ENCODE measurements at regions not wholly inside any gene's neighbourhood (a gene's known extent, or its start where the extent isn't known, plus 50 kb on each side); places are given as distances from the start of the nearest gene placed in this dataset.

DNA sequence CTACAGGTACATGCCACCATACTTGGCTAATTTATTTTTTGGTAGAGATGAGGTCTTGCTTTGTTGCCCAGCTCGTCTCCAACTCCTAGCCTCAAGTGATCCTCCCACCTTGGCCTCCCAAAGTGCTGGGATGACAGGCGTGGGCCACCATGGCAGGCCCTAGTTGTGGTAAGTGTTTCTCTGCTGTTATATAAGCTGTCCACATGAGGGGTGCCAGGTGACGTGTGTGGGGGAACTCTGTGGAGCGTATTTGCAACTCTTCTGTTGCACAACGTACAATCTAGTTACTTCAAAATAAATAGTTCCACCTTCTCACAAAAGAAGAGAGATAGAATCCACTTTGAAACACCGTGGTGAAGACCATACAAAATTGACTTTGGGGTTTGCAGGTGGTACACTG, 125.1 kb downstream of the NCOR2 start:
- DNase-seq: no peak
- TF ChIP-seq POLR2A (IDR thresholded peaks at IDR 0.05) (no peak), POLR2AphosphoS5 (IDR thresholded peaks at IDR 0.05) (no peak)
- TF ChIP-seq, protein P1, sequence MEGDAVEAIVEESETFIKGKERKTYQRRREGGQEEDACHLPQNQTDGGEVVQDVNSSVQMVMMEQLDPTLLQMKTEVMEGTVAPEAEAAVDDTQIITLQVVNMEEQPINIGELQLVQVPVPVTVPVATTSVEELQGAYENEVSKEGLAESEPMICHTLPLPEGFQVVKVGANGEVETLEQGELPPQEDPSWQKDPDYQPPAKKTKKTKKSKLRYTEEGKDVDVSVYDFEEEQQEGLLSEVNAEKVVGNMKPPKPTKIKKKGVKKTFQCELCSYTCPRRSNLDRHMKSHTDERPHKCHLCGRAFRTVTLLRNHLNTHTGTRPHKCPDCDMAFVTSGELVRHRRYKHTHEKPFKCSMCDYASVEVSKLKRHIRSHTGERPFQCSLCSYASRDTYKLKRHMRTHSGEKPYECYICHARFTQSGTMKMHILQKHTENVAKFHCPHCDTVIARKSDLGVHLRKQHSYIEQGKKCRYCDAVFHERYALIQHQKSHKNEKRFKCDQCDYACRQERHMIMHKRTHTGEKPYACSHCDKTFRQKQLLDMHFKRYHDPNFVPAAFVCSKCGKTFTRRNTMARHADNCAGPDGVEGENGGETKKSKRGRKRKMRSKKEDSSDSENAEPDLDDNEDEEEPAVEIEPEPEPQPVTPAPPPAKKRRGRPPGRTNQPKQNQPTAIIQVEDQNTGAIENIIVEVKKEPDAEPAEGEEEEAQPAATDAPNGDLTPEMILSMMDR (IDR thresholded peaks at IDR 0.05 in 8 of 11, conservative IDR thresholded peaks at IDR 0.05 in 3 of 11): no peak
- Histone ChIP-seq H3K9me3 (no peaks in the 10 kb centered on the region), H3K4me1 (peaks cover 0 to 58% (median 21%) of the 10 kb centered on the region in 6 donors), H3K4me3 (no peak overlapping the region), H3K36me3 (peaks cover 0 to 84% (median 31%) of the 10 kb centered on the region in 6 donors), H3K27me3 (replicated peaks in 1 of 7) (no peaks in the 10 kb centered on the region), H3K27ac (peak overlapping the region in 1 of 8 donors; percentile 59)
- intact Hi-C loops (cut with DNase I; ENCODE audit: low total_unique reads): no loop called here
- 68 to 85% (median 82%) methylated on average over 6 of the region's 6 CpGs for WGBS, 5 donors

DNA sequence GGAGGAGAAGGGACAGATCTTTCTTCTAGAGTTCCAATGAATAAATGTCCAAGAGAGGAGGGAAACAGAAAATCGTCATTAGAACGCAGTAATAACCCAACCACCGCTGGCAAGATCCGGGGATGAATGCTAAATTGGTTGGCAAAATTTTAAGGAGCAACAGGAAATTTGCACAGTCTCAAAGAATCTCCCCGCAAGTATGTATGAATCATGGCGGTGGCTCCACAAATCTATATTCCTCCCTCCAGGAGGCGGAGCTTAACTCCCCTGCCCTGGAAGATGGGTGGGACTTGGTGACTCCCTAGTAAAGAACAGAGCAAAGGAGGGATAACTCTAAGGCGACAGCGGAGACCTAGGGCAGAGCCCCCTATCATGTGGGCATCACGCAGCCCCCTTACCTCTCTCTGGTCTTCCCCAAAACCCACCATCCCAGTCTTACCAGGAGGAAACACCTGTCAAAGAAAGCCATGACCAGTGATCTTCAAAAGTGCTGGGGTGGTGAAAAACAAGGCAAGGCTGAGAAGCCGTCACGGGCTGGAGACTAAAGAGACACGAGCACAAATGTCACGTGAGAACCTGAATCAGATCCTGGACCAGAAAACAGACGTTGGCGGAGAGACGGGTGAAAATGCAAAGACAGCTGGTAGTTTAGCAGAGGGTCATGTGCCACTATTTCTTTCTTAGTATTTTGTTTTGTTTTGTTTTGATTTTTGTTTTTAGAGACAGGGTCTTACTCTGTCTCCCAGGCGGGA, 125.8 kb downstream of the NCOR2 start:
- no peak overlapping the region for H3K4me3 ChIP-seq

DNA sequence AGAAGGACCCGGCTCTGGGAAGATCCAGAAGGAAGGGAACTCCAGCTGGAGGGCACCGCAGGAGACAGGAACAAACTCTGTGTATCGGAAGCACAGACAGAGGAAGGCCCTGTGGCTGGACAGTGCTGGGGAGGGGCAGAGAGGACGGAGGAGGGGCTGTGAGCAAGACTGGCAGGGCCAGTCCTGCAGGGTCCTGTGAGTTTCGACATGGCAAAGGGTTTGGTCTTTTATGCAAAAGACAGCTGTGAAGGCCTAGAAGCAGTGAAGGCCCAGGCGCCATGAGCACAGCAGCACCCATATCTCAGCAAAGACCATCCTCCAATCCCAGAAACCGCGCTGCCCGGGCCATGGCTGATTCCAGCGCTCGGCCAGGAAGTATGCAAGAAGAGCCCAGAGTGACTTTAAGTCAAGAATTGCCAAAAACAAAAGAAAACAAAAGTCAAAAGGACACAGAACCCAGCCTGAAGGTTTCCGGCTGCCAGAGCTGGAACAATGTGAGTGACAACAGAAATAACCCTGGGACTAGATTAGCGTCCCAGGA, 126.5 kb downstream of the NCOR2 start:
- WGBS, 5 donors: 73 to 81% (median 78%) methylated on average over 13 of the region's 13 CpGs
- Histone ChIP-seq H3K27me3 (replicated peaks in 1 of 7) (no peaks in the 10 kb centered on the region), H3K9me3 (no peaks in the 10 kb centered on the region), H3K27ac (peak overlapping the region in 4 of 8 donors; percentile 32 to 59 (median 36)), H3K4me3 (no peak overlapping the region), H3K36me3 (peaks cover 0 to 84% (median 34%) of the 10 kb centered on the region in 6 donors), H3K4me1 (peaks cover 0 to 55% (median 21%) of the 10 kb centered on the region in 6 donors)
- no peak for DNase-seq
- TF ChIP-seq POLR2AphosphoS5 (IDR thresholded peaks at IDR 0.05): peak in 1 of 3 donors; percentile 15
- TF ChIP-seq POLR2A (IDR thresholded peaks at IDR 0.05): no peak
- intact Hi-C loops (cut with DNase I; ENCODE audit: low total_unique reads): no loop called here

More for the DNA sequence above, 125.8 kb downstream of the NCOR2 start:
- H3K36me3 ChIP-seq: peaks cover 0 to 84% (median 33%) of the 10 kb centered on the region in 6 donors
- peaks cover 0 to 58% (median 21%) of the 10 kb centered on the region in 6 donors for H3K4me1 ChIP-seq
- peak overlapping the region in 4 of 8 donors; percentile 32 to 59 (median 36) for H3K27ac ChIP-seq
- DNase-seq: no peak
- TF ChIP-seq, protein P1 (IDR thresholded peaks at IDR 0.05 in 8 of 11, conservative IDR thresholded peaks at IDR 0.05 in 3 of 11): no peak
- TF ChIP-seq POLR2A (IDR thresholded peaks at IDR 0.05): no peak
- no peak for TF ChIP-seq POLR2AphosphoS5 (IDR thresholded peaks at IDR 0.05)
- intact Hi-C loops (cut with DNase I; ENCODE audit: low total_unique reads): no loop called here
- 85 to 90% (median 86%) methylated on average over 18 of the region's 18 CpGs for WGBS, 5 donors
- no peaks in the 10 kb centered on the region for H3K9me3 ChIP-seq
- no peaks in the 10 kb centered on the region for H3K27me3 ChIP-seq (replicated peaks in 1 of 7)

DNA sequence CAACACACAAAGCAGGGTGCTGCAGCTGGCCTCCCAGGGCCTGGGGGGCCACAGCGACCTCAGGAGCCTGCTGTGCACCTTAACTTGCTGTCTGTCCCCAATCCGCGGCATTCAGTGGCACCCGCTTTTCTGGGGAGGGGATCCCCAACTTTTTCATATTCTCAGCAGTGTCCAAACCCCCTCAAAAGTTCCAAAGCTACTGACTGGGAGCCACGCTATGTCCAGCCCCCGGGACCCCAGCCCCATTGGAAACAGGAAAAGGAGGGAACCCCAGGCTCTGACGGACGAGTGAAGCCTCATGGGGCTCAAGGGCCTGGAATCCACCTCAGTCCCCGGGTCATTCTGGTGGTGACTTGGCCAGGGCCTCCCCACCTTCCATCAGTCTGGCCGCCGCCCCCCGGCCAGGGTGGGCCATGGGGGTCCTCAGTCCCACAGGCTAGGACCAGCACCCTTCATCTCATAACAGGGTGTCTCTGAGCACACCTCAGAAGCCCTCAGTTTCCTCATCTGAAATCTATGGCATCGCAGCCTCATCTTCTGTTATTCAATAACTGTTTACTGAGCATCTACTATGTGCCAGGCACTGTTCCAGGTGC, 127.3 kb downstream of the NCOR2 start:
- Histone ChIP-seq H3K9me3 (no peaks in the 10 kb centered on the region), H3K4me1 (peaks cover 0 to 49% (median 19%) of the 10 kb centered on the region in 6 donors), H3K36me3 (peaks cover 0 to 84% (median 31%) of the 10 kb centered on the region in 6 donors), H3K27me3 (replicated peaks in 1 of 7) (no peaks in the 10 kb centered on the region), H3K4me3 (no peak overlapping the region), H3K27ac (peak overlapping the region in 2 of 8 donors; percentile 37 to 59)
- DNase-seq: no peak
- intact Hi-C loops (cut with DNase I; ENCODE audit: low total_unique reads): no loop called here
- no peak for TF ChIP-seq POLR2AphosphoS5 (IDR thresholded peaks at IDR 0.05)
- no peak for TF ChIP-seq POLR2A (IDR thresholded peaks at IDR 0.05)
- TF ChIP-seq, protein P1 (IDR thresholded peaks at IDR 0.05 in 8 of 11, conservative IDR thresholded peaks at IDR 0.05 in 3 of 11): no peak
- 92 to 99% (median 95%) methylated on average over 10 to 13 of the region's 13 CpGs for WGBS, 5 donors
